GM21737 (cell line): ENCODE measurements at regions not wholly inside any gene's neighbourhood (a gene's known extent, or its start where the extent isn't known, plus 50 kb on each side); places are given as distances from the start of the nearest gene placed in this dataset.
A peak's percentile ranks its signal among the peaks of the same experiment; 100 is the strongest.
"Not testable (repeated sequence)": the region's sequence is repeated elsewhere in the genome, so short reads cannot be mapped to it uniquely, and the experiment has no call there.

Experiments used
- ATAC-seq: cut with Tn5 transposase; IDR thresholded peaks from one replicate; pipeline ENCODE4 v1.9.1; 2021; ENCODE audit warnings: mild to moderate bottlenecking, moderate library complexity; ENCODE audit not compliant: unreplicated experiment

GRCh38 chr2:134009440-134009839 lies 244.4 kb upstream of the MGAT5 start:
- ATAC-seq: no peak

GRCh38 chr2:134009906-134010305 lies 244.0 kb upstream of the MGAT5 start:
- not testable (repeated sequence) for ATAC-seq

- no peak for ATAC-seq
Observed at GRCh38 chr2:134011936-134012586, 241.8 kb upstream of the MGAT5 start.

GRCh38 chr2:134014196-134014960 lies 239.5 kb upstream of the MGAT5 start:
- no peak for ATAC-seq

- ATAC-seq: no peak
Observed at GRCh38 chr2:134019871-134020270, 234.0 kb upstream of the MGAT5 start.

GRCh38 chr2:134020608-134021007 lies 233.3 kb upstream of the MGAT5 start:
- ATAC-seq: no peak

GRCh38 chr2:134021830-134022524 lies 231.9 kb upstream of the MGAT5 start:
- peak; percentile 92 for ATAC-seq

- no peak for ATAC-seq
Observed at GRCh38 chr2:134023854-134024253, 230.0 kb upstream of the MGAT5 start.

GRCh38 chr2:134027980-134028379 lies 225.9 kb upstream of the MGAT5 start:
- no peak for ATAC-seq

GRCh38 chr2:134029418-134029817 lies 224.5 kb upstream of the MGAT5 start:
- no peak for ATAC-seq

GRCh38 chr2:134031539-134031938 lies 222.3 kb upstream of the MGAT5 start:
- no peak for ATAC-seq

- ATAC-seq: no peak
Observed at GRCh38 chr2:134035605-134036370, 218.1 kb upstream of the MGAT5 start.

- no peak for ATAC-seq
Observed at GRCh38 chr2:134039912-134040581, 213.8 kb upstream of the MGAT5 start.

- ATAC-seq: not testable (repeated sequence)
Observed at GRCh38 chr2:134040626-134041172, 213.2 kb upstream of the MGAT5 start.

GRCh38 chr2:134041877-134042276 lies 212.0 kb upstream of the MGAT5 start:
- no peak for ATAC-seq

GRCh38 chr2:134043028-134043427 lies 210.8 kb upstream of the MGAT5 start:
- not testable (repeated sequence) for ATAC-seq

GRCh38 chr2:134052173-134052572 lies 201.7 kb upstream of the MGAT5 start:
- no peak for ATAC-seq

GRCh38 chr2:134056173-134056572 lies 197.7 kb upstream of the MGAT5 start:
- no peak for ATAC-seq

GRCh38 chr2:134061066-134061465 lies 192.8 kb upstream of the MGAT5 start:
- ATAC-seq: not testable (repeated sequence)

GRCh38 chr2:134062235-134062634 lies 191.6 kb upstream of the MGAT5 start:
- not testable (repeated sequence) for ATAC-seq
